ENCODE measurements at regions not wholly inside any gene's neighbourhood (a gene's known extent, or its start where the extent isn't known, plus 50 kb on each side); places are given as distances from the start of the nearest gene placed in this dataset.

DNA sequence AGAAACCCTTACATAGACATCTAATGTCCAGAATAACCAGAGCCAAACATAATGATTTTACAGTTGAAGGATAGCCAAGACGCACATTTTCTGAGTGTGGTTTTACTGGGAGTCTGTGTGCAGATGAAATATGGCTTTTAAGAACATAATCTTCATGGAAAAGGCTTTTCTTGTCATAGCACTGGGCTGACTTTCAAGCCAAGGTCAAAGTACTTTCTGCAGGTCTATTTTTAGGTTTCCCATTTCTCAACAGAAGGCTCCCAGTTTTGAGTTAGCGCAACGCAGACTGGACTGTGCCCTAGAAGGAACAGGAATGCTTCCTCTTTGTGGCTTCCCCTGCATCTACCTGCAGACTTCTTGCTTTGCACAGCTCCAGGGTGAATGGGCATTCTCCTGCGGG is 92.3 kb upstream of the UPP2 start:
- TF ChIP-seq, protein P1, sequence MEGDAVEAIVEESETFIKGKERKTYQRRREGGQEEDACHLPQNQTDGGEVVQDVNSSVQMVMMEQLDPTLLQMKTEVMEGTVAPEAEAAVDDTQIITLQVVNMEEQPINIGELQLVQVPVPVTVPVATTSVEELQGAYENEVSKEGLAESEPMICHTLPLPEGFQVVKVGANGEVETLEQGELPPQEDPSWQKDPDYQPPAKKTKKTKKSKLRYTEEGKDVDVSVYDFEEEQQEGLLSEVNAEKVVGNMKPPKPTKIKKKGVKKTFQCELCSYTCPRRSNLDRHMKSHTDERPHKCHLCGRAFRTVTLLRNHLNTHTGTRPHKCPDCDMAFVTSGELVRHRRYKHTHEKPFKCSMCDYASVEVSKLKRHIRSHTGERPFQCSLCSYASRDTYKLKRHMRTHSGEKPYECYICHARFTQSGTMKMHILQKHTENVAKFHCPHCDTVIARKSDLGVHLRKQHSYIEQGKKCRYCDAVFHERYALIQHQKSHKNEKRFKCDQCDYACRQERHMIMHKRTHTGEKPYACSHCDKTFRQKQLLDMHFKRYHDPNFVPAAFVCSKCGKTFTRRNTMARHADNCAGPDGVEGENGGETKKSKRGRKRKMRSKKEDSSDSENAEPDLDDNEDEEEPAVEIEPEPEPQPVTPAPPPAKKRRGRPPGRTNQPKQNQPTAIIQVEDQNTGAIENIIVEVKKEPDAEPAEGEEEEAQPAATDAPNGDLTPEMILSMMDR (IDR thresholded peaks at IDR 0.05; ENCODE audit: control extremely low read depth in 1 of 3, insufficient read depth in 1 of 3, low read depth in 1 of 3, low read length in 3 of 3) = no peak
- TF ChIP-seq GTF2F1 (IDR thresholded peaks at IDR 0.05; ENCODE audit: borderline replicate concordance, low read depth, low read length) = no peak
- no peak for TF ChIP-seq ZNF274 (IDR thresholded peaks at IDR 0.05; ENCODE audit: borderline replicate concordance, extremely low read depth, low read length)
- no peak for TF ChIP-seq ASH2L (IDR thresholded peaks at IDR 0.05; ENCODE audit: low read length)
- TF ChIP-seq CBX8 (IDR thresholded peaks at IDR 0.05; ENCODE audit: borderline replicate concordance, low read depth, low read length) = no peak
- TF ChIP-seq JUN (IDR thresholded peaks at IDR 0.05; ENCODE audit: low read depth, low read length) = no peak
- no peak for TF ChIP-seq RNF2 (IDR thresholded peaks at IDR 0.05; ENCODE audit: borderline replicate concordance, low read depth, low read length, missing control alignments, poor library complexity, severe bottlenecking)
- no peak for TF ChIP-seq SIN3A (conservative IDR thresholded peaks at IDR 0.05 in 1 of 2, IDR thresholded peaks at IDR 0.05 in 1 of 2; ENCODE audit: low read depth in 1 of 2, low read length in 2 of 2)
- no peak for TF ChIP-seq MAX (IDR thresholded peaks at IDR 0.05)
- TF ChIP-seq RAD21 (IDR thresholded peaks at IDR 0.05 in 1 of 2, conservative IDR thresholded peaks at IDR 0.05 in 1 of 2; ENCODE audit: low read depth in 2 of 2, low read length in 2 of 2) = no peak
- no peak for TF ChIP-seq KDM1A (IDR thresholded peaks at IDR 0.05; ENCODE audit: borderline replicate concordance, low read length)
- TF ChIP-seq RBBP5 (IDR thresholded peaks at IDR 0.05; ENCODE audit: borderline replicate concordance, low read depth, low read length) = no peak
- no peak for TF ChIP-seq EZH2 (IDR thresholded peaks at IDR 0.05; ENCODE audit: low read depth, low read length, severe bottlenecking)

Data from H1 (cell line).